ENCODE measurements at regions not wholly inside any gene's neighbourhood (a gene's known extent, or its start where the extent isn't known, plus 50 kb on each side); places are given as distances from the start of the nearest gene placed in this dataset.

DNA sequence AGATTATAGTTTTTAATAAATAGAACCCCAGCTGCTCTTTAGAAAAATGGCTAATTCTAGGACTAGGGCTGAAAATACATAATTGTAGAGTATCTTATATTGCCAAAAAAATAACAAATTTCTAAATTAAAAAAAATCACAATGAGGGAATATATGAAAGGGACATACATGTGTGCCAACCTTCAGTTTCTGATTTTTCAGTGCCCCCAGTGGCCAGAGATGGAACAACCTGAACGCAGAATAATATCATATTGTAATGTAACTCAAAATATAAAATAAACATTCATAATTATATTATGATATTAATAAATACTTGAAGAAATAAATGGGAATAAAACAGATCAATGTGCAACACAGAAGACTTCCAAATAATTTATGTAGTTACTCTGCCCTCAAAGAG, 460.5 kb downstream of the ZNF385D start:
- no peak for DNase-seq
- no peak overlapping the region for H3K27ac Mint-ChIP-seq
- H3K36me3 Mint-ChIP-seq, result peaks cover 0 to 3% (median 0%) of the 10 kb centered on the region in 3 donors
- H3K4me3 Mint-ChIP-seq, result no peak overlapping the region
- H3K9me3 Mint-ChIP-seq, result peaks cover 15 to 56% (median 35%) of the 10 kb centered on the region in 6 donors
- H3K4me1 Mint-ChIP-seq, result no peaks in the 10 kb centered on the region
- no peaks in the 10 kb centered on the region for H3K27me3 Mint-ChIP-seq (ENCODE audit: low read depth in 3 of 3)

DNA sequence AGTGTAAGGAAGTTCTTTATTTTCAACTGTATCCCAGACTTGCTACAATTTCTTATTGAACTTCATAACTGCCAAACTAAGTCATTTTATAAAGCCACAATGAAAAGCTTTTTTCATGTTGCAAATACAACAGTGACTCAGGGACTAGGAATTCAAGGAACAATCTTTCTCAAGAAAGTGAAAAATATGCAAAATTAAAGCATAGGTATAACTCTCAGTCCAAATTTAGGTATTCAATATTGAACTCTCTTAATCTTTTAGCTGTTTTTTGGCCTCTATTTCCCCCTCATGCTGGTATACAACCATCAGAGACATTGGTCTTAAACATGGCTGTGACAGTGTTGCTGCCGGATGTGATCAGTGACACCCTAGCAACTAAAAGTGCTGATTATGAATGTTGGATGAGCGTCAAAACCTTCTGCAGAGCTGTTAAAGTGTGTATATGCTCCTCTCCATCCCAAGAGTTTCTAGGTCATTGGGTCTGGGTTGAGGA, 476.9 kb downstream of the ZNF385D start:
- H3K9me3 Mint-ChIP-seq, result peaks cover 0 to 54% (median 24%) of the 10 kb centered on the region in 6 donors
- peaks cover 0 to 2% (median 2%) of the 10 kb centered on the region in 3 donors for H3K27me3 Mint-ChIP-seq (ENCODE audit: low read depth in 3 of 3)
- no peak overlapping the region for H3K4me3 Mint-ChIP-seq
- no peak overlapping the region for H3K27ac Mint-ChIP-seq
- no peak for DNase-seq
- no peaks in the 10 kb centered on the region for H3K36me3 Mint-ChIP-seq
- H3K4me1 Mint-ChIP-seq, result no peaks in the 10 kb centered on the region

DNA sequence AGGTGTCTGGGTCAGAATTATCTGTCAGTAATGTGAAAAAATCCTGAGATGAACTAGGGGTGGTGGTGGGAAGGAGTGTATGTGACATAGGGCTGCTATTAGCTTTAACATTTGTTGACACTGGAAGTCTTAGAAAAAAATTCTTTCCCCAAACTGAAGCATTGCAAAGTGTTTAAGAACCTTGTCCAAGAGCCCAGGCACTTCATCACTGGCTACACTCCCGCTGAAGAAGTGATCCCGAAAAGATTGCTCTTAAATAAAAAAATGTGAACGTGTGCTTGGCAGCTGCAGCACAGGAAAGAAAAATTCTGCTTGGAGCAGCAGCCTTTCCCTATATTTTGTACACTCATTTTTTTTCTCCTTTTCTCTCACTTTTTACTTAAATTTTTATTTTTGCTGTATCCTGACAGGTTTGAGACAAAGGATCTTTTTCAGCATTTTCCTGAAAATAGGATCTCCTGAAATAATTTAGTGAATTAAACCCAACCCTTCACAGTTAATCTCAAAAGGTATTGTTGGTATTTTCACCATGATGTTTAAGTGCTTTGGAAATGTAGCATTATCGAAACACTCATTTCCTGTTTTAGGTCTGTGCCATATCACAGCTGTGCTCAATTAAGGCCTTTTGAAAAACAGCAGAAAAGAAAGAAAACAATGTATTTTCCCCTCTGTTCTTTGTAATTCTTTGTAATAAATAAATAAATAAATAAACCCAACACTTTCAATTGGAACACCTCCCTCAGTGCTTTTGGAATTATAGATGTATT, 477.6 kb downstream of the ZNF385D start:
- no peak overlapping the region for H3K4me3 Mint-ChIP-seq
- DNase-seq, result no peak
- no peak overlapping the region for H3K27ac Mint-ChIP-seq
- H3K36me3 Mint-ChIP-seq, result no peaks in the 10 kb centered on the region
- no peaks in the 10 kb centered on the region for H3K4me1 Mint-ChIP-seq
- peaks cover 0 to 2% (median 2%) of the 10 kb centered on the region in 3 donors for H3K27me3 Mint-ChIP-seq (ENCODE audit: low read depth in 3 of 3)
- H3K9me3 Mint-ChIP-seq, result peaks cover 0 to 55% (median 27%) of the 10 kb centered on the region in 6 donors

DNA sequence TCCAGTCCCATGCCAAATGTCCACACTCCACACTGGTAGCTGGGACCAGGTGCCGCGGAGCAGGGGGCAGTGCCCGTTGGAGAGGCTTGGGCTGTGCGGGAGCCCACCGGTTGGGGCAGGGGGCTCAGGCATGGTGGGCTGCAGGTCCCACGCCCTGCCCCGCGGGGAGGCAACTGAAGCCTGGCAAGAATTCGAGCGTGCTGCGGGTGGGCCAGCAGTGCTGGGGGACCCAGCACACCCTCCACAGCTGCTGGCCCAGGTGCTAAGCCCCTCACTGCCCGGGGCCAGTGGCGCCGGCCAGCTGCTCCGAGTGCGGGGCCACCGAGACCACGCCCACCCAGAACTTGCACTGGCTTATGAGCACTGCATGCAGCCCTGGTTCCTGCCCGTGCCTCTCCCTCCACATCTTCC, 479.4 kb downstream of the ZNF385D start:
- H3K9me3 Mint-ChIP-seq, result peaks cover under 1 to 67% (median 35%) of the 10 kb centered on the region in 6 donors
- no peaks in the 10 kb centered on the region for H3K4me1 Mint-ChIP-seq
- no peak overlapping the region for H3K4me3 Mint-ChIP-seq
- H3K27me3 Mint-ChIP-seq (ENCODE audit: low read depth in 3 of 3), result peaks cover 0 to 2% (median 2%) of the 10 kb centered on the region in 3 donors
- peaks cover 0 to 3% (median 0%) of the 10 kb centered on the region in 3 donors for H3K36me3 Mint-ChIP-seq
- no peak for DNase-seq
- H3K27ac Mint-ChIP-seq, result no peak overlapping the region

DNA sequence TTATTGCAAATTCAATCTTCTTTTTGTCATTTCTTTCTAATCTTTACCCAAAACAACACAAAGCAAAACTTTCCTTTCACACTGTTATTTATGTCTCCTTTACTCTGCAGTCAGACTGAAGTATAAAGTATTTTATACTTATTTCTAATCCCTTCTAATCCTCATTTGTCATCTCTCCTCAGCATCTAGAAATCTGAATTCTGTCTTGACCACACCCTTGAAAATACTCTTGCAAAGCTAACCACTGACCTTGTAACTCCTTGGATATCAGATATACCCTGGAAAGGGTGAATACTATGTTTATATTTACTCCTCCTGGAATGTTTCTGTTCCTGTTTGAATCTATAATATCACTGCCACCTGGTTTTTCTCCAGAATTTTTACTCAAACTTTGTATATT, 481.1 kb downstream of the ZNF385D start:
- H3K4me3 Mint-ChIP-seq, result no peak overlapping the region
- no peaks in the 10 kb centered on the region for H3K4me1 Mint-ChIP-seq
- H3K36me3 Mint-ChIP-seq, result peaks cover 0 to 3% (median 0%) of the 10 kb centered on the region in 3 donors
- H3K27me3 Mint-ChIP-seq (ENCODE audit: low read depth in 3 of 3), result peaks cover 0 to 2% (median 2%) of the 10 kb centered on the region in 3 donors
- no peak overlapping the region for H3K27ac Mint-ChIP-seq
- peaks cover 3 to 65% (median 32%) of the 10 kb centered on the region in 6 donors for H3K9me3 Mint-ChIP-seq
- DNase-seq, result no peak

DNA sequence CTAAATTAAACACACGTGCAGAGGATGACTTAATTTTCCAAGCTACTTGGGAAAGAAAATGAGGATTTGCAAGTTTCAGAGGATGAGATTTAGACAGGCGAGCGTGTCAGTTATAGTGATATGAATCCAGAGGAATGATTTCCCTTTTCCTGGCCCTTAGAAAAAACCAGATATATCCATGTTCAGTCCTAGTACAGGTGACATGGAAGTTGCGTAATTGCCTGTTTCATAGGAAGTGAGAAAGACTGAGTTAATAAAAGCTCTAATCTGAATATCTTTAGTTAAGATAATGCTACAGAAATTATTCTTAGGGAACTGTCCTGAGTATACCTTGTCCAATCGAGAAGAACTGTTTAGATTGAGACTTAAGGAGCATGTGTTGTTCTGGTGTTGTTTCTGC, 490.5 kb downstream of the ZNF385D start:
- no peak overlapping the region for H3K4me3 Mint-ChIP-seq
- no peak for DNase-seq
- no peaks in the 10 kb centered on the region for H3K4me1 Mint-ChIP-seq
- no peak overlapping the region for H3K27ac Mint-ChIP-seq
- peaks cover 0 to 3% (median 0%) of the 10 kb centered on the region in 3 donors for H3K36me3 Mint-ChIP-seq
- no peaks in the 10 kb centered on the region for H3K27me3 Mint-ChIP-seq (ENCODE audit: low read depth in 3 of 3)
- peaks cover 7 to 68% (median 18%) of the 10 kb centered on the region in 6 donors for H3K9me3 Mint-ChIP-seq

DNA sequence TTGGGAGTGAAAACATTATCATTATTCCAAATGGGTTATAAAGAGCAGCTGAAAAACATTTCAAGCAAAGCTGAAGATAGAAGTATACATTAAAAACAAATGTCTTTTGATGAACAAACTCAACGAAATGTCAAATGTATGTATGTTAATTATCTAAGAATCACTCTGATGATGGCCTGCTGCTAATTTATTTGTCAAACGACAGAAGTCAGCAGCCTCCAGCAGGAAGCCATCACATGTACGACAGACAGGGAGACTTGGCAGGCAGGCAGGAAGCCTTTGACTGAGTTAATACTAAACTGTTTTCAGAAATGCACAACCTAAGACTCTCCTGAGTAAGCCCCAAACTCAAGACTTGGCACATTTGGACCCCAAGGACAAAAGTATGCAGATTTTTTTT, 491.1 kb downstream of the ZNF385D start:
- Mint-ChIP-seq H3K27ac (no peak overlapping the region), H3K4me1 (no peaks in the 10 kb centered on the region)

DNA sequence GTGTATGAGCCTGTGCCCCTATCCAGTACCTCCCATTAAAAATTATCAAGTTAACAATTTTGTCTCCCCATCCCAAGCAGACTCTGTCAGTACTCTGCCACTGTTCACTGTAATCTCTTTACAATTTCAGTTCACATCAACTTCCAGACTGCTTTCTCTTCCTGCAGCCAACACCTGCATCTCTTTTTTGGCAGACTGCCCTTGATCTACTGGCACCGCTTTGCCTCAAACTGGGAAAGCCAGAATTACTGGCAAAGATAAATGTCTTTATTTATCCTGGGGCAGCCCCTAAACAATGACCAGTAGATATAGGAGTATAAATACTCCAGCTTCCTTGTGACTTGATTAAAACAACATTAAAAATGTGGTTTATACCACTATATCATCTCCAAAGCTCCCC, 494.1 kb downstream of the ZNF385D start:
- Mint-ChIP-seq H3K27me3 (ENCODE audit: low read depth in 3 of 3) (no peaks in the 10 kb centered on the region), H3K4me3 (no peak overlapping the region), H3K9me3 (peaks cover 5 to 49% (median 16%) of the 10 kb centered on the region in 6 donors), H3K4me1 (no peaks in the 10 kb centered on the region), H3K36me3 (peaks cover 0 to 3% (median 0%) of the 10 kb centered on the region in 3 donors), H3K27ac (no peak overlapping the region)
- DNase-seq, result no peak

More for the DNA sequence above, 491.1 kb downstream of the ZNF385D start:
- no peak for DNase-seq
- Mint-ChIP-seq H3K27me3 (ENCODE audit: low read depth in 3 of 3) (no peaks in the 10 kb centered on the region), H3K36me3 (peaks cover 0 to 3% (median 0%) of the 10 kb centered on the region in 3 donors), H3K4me3 (no peak overlapping the region), H3K9me3 (peaks cover 7 to 68% (median 18%) of the 10 kb centered on the region in 6 donors)

DNA sequence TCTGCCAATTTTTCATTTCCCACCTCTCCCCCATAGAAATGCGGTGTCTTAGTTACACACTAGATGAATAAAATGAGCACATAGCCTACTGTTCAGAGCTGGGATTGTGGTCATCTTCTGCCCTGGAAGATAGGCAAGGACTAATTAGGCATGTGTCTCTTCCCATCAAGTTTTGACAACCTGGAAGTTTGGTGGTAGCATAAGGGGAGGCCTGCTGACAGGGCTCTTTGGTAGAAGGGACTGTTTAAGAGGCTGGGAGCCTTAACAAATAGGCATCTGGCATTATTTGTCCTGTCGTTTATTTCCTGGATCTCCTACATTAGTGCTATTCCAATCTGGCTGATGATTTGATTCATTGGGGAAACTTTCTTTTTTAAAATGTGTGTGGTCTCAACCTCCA, 512.3 kb downstream of the ZNF385D start:
- no peaks in the 10 kb centered on the region for H3K4me1 Mint-ChIP-seq
- H3K27me3 Mint-ChIP-seq (ENCODE audit: low read depth in 3 of 3), result peaks cover 0 to 1% (median 1%) of the 10 kb centered on the region in 3 donors
- H3K27ac Mint-ChIP-seq, result no peak overlapping the region
- no peak overlapping the region for H3K4me3 Mint-ChIP-seq
- H3K36me3 Mint-ChIP-seq, result no peaks in the 10 kb centered on the region
- peaks cover 8 to 38% (median 12%) of the 10 kb centered on the region in 6 donors for H3K9me3 Mint-ChIP-seq
- no peak for DNase-seq

DNA sequence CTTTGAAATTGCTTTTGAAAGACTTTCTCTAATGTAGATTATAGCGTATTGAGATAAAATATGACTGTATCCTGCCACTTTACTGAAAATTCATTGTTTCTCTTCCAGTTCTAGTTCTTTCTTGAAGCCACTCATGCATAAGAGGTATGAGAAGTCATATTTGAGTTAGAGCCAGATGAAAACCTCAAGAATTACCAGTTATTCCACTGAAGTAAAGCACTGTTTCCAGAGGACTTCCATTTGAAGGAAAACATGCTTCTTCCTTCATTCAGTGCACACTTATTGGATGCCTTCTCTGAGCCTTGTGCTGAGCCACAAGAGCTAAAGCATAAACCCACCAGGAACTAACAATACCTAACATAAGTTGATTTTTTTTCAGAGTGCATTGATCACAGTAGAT, 513.4 kb downstream of the ZNF385D start:
- no peaks in the 10 kb centered on the region for H3K4me1 Mint-ChIP-seq
- no peak for DNase-seq
- no peaks in the 10 kb centered on the region for H3K36me3 Mint-ChIP-seq
- no peak overlapping the region for H3K27ac Mint-ChIP-seq
- peaks cover 0 to 1% (median 1%) of the 10 kb centered on the region in 3 donors for H3K27me3 Mint-ChIP-seq (ENCODE audit: low read depth in 3 of 3)
- H3K9me3 Mint-ChIP-seq, result peaks cover 9 to 33% (median 16%) of the 10 kb centered on the region in 6 donors
- no peak overlapping the region for H3K4me3 Mint-ChIP-seq

DNA sequence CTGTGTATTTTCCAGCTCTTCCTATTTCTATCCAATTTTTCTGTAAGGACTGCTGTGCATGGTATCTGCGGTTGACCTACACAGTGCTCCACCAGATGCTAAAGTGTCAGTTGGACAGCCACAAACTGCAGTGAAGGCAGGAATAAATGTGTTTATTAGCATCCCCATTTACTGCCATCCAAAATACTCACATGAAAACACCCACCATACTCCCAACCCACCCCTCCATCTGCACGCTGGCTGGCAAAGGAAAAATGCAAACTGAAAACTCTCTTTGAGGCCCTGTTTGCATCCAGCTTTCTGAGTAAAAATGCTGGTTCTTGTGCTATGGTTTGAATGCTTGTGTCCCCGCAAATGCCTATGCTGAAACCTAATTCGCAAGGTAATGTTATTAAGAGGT, 515.5 kb downstream of the ZNF385D start:
- DNase-seq, result no peak
- peaks cover 0 to 1% (median 1%) of the 10 kb centered on the region in 3 donors for H3K27me3 Mint-ChIP-seq (ENCODE audit: low read depth in 3 of 3)
- H3K9me3 Mint-ChIP-seq, result peaks cover 8 to 42% (median 16%) of the 10 kb centered on the region in 6 donors
- no peaks in the 10 kb centered on the region for H3K36me3 Mint-ChIP-seq
- no peak overlapping the region for H3K4me3 Mint-ChIP-seq
- H3K4me1 Mint-ChIP-seq, result no peaks in the 10 kb centered on the region
- no peak overlapping the region for H3K27ac Mint-ChIP-seq

DNA sequence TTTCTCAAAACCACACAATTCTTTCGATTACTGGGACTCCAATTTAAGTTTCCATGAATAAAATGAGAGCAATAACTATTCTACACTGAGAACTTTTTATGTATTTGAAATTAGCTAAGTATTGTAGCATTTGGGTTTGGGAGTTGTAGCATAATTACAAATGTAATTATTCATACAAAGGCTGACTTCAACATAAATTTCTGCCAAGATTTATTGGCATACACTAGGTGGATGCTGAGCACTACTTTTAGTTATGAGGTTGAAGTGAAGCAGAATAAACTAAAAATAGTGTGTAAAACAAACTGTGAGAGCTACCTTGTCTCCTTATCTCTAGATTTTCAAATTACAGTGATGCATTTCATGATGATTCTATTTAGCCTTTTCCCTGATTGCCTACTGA, 516.1 kb downstream of the ZNF385D start:
- Mint-ChIP-seq H3K36me3 (no peaks in the 10 kb centered on the region), H3K27me3 (ENCODE audit: low read depth in 3 of 3) (peaks cover 0 to 1% (median 0%) of the 10 kb centered on the region in 3 donors), H3K4me1 (no peaks in the 10 kb centered on the region), H3K4me3 (no peak overlapping the region), H3K27ac (no peak overlapping the region), H3K9me3 (peaks cover 5 to 45% (median 16%) of the 10 kb centered on the region in 6 donors)
- no peak for DNase-seq

DNA sequence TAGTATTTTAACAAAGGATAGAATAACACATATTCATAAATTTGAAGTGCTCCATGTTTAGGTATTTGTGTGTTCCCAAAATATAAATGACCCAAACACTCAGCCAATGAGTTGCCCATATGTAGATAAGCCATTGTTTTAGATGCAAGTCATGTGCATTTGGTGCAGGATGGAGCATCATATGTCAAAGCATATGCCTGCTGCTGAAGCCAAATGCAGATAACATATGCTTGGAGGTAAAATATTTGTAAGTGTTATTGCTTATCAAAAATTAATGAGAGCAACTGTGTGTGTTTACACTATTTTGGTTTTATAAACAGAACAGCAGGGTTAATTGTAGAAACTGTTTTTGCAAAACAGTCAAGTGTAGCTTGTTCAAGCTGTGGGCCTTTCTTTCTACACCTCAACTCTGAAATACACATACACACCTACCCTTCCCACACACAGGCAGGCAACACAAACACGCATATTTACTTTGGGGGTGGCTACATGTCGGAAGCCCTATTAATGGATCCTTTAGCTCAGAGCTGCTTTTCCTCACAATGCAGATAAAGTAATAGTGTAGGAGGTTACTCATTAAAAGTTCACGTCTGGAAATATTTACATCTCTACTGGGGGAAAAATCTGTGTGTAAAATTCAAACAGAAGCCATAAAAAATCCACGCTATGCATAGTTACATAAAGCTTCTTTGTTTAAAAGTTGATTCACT, 521.4 kb downstream of the ZNF385D start:
- Mint-ChIP-seq H3K9me3 (peaks cover 14 to 57% (median 29%) of the 10 kb centered on the region in 6 donors), H3K27me3 (ENCODE audit: low read depth in 3 of 3) (peaks cover 0 to 2% (median 0%) of the 10 kb centered on the region in 3 donors), H3K27ac (no peak overlapping the region), H3K4me3 (no peak overlapping the region), H3K36me3 (peaks cover 0 to 3% (median 0%) of the 10 kb centered on the region in 3 donors), H3K4me1 (no peaks in the 10 kb centered on the region)
- DNase-seq, result no peak

DNA sequence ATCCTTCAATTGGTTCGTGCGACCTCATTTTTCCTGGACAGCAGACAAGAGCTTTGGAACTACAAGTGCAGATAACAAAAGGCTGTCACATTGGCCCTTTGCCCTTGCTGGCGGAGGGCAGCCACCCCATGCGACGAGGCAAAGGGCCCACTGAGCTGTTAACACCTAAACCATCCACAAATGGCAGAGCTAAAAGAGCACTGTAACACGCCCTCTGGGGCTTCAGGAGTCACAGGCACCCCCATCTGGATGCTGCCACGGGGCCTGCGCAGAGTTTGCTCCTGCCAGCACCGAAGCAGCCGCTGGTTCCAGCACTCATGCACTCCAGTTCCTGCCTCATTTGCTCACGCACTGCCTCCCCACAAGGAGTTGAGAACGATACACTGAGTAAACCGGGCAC, 524.9 kb downstream of the ZNF385D start:
- peaks cover 0 to 2% (median 0%) of the 10 kb centered on the region in 3 donors for H3K27me3 Mint-ChIP-seq (ENCODE audit: low read depth in 3 of 3)
- no peaks in the 10 kb centered on the region for H3K4me1 Mint-ChIP-seq
- DNase-seq, result no peak
- no peak overlapping the region for H3K27ac Mint-ChIP-seq
- no peak overlapping the region for H3K4me3 Mint-ChIP-seq
- H3K36me3 Mint-ChIP-seq, result peaks cover 0 to 3% (median 0%) of the 10 kb centered on the region in 3 donors
- H3K9me3 Mint-ChIP-seq, result peaks cover 9 to 57% (median 32%) of the 10 kb centered on the region in 6 donors
